ENCODE measurements at regions not wholly inside any gene's neighbourhood (a gene's known extent, or its start where the extent isn't known, plus 50 kb on each side); places are given as distances from the start of the nearest gene placed in this dataset.

- TF ChIP-seq TEAD4 (IDR thresholded peaks at IDR 0.05; ENCODE audit: low read length) = no peak
- no peak for TF ChIP-seq TEAD4 (CRISPR knock-in tag; IDR thresholded peaks at IDR 0.05; ENCODE audit: borderline replicate concordance)
- TF ChIP-seq FOXP1 (CRISPR knock-in tag; IDR thresholded peaks at IDR 0.05) = no peak
These were observed 191.9 kb upstream of the TCF4 start for GRCh38 chr18:55779691-55780585.
